Right kidney (tissue), 1 donor: ENCODE measurements at regions not wholly inside any gene's neighbourhood (a gene's known extent, or its start where the extent isn't known, plus 50 kb on each side); places are given as distances from the start of the nearest gene placed in this dataset.
"Not testable (repeated sequence)": the region's sequence is repeated elsewhere in the genome, so short reads cannot be mapped to it uniquely, and the experiment has no call there.

Experiments used
- DNase-seq: peaks from one replicate; pipeline ENCODE4 v3.0.0-alpha.2; 2016

- DNase-seq: no peak
Measured at GRCh38 chr14:40113671-40114070, 681.4 kb upstream of the FBXO33 start.

DNA sequence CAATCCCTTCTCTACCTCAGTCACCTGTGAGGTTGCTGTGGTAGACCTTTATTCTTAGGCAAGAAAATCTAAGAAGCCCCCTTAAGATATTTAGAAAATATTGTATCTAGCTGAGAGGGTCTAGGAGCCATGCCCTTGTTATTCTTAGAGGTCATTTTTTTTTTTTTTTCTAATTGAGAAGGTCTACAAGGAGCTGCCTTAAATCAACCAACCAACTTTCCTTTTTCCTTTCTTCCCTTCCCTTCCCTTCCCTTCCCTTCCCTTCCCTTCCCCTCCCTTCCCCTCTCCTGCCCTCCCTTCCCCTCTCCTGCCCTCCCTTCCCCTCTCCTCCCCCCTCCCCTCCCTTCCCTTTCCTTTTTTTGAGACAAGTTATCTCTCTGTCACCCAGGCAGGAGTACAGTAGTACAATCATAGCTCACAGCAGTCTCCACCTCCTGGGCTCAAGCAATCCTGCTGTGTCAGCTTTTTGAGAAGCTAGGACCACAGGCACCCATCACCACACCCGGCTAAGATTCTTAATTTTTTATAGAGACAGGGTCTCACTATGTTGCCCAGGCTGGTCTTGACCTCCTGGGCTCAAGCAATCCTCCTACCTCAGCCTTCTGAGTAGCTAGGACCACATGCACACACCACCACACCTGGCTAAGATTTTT lies 668.4 kb upstream of the FBXO33 start:
- no peak for DNase-seq

DNA sequence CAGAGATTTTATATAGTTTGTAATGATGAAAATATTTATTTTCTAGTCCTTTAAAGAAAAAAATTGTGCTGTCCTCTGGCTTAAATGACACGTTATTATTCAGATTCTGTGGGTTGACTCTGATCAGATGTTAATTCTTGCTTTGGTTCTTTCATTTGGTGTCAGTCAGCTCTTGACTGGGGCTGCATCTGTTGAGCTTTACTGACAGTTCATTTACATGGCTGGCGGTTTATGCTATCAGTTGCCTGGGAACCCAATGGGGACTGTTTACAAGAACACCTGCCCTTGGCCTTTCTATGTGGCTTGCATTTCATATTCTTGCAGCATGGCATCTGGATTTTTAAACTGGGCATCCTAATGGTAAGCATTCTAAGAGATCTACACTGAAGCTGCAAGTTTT lies 667.1 kb upstream of the FBXO33 start:
- DNase-seq: no peak

- DNase-seq: no peak
Measured at GRCh38 chr14:40098468-40098867, 666.2 kb upstream of the FBXO33 start.

GRCh38 chr14:40096968-40097367 lies 664.7 kb upstream of the FBXO33 start:
- no peak for DNase-seq

GRCh38 chr14:40093800-40094199 lies 661.6 kb upstream of the FBXO33 start:
- DNase-seq: no peak

DNA sequence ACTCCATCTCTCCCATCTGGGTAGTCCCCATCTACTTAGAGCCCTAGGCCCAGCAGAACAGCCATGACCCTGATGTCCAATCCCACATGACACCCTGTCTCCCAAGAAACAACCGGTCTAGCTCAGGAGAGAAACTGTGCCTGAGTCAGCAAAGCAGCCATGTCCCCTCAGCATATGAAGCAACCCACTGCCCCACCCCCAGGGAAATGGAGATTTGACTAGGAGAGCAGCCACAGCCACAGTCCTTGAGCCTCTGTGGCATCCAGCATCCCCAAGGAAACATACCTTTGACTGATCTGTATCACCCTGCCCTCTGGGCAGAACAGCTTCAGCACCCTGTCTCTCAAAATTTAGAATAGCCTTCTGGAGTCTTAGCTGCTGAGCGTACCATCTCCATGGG lies 641.9 kb upstream of the FBXO33 start:
- no peak for DNase-seq

DNA sequence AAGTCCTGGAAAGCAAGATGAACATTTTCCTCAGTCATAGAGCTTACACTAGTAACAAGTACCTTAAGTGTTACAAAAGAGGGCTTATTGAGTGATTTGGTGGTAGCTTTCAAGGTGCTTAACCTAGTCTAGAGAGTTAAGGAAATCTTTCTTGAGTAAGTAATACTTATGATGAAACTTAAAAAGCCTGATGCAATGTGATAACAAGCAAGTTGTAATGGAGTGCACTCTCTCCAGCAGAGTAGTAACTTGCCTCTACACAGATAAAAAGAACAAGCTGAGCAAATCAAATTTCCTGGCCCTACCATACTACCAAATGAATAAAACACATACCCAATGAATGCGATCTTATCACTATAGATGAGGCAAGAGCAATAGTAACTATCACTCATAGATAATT lies 639.9 kb upstream of the FBXO33 start:
- DNase-seq: no peak

GRCh38 chr14:40058901-40059897 lies 627.0 kb upstream of the FBXO33 start:
- DNase-seq: peak; percentile 8

DNA sequence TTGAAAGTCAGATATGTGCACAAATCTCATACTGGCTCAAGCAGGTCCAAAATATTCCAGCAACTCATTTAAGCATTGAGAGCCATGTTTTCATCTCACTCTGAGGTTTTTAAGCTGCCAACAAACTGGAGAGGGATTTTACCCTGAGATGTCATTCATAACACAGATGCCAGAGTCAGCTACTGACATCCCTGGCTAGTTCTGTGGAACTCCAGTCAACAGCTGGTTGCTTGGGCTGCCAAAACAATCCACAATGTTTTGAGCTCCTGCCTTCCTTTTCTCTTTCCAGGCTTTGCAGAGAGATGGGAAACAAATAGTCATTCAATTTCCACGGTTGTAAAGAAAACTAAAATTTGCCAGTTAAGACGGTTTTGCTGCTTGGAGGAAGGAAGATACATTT lies 621.2 kb upstream of the FBXO33 start:
- DNase-seq: no peak

DNA sequence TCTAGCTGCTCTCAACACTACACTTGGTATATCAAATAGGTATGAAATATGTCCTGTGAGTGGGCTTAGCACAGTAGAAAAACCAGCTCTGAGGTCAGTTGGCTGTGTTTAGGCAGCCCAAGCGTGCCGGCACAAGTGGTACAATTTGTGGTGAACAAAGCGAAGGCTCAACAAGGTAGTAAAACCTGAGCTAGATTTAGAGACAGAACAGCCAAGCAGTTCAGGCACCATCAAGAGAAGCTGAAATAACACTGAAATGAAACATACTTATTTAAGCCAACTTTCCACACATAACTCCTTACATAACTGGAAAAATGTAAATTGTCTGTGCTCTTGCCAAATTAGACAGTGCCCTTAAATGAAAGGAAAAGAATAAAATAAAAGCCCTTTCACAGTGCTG lies 596.8 kb upstream of the FBXO33 start:
- no peak for DNase-seq

DNA sequence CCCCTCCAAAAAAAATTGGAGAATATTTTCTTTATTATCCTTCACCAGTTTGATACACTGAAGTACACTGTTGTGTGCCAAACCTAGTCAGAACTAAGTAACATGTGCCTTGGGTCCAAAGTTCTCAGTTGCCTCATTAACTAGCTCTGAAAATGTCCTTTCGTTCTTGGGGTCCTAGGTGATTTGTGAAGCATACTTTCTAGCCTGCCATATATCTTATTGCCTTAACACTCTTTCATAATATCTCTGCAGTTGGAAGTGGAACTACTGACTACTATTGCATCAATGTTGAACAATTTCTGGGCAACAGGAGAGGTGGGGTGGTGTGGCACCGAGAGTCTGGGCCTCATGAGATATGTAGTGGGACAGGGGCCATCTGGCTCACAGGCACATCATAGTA lies 592.9 kb upstream of the FBXO33 start:
- no peak for DNase-seq

- DNase-seq: no peak
Measured at GRCh38 chr14:40010961-40011360, 578.7 kb upstream of the FBXO33 start.

DNA sequence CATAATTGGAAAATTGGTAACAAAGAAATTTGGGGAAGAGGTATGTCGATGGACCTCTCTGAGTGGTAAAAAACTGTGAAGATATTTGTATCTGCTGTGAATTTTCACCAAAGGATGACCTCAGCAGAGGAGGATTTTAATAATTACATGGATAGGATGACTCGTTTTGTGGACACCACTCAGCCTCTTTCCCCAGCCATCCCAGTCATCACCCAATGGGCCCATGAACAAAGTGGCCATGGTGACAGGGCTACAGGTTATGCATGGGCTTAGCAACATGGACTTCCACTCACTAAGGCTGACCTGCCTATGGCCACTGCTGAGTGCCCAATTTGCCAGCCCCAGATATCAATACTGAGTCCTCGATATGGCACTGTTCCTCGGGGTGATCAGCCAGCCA lies 577.5 kb upstream of the FBXO33 start:
- DNase-seq: no peak

GRCh38 chr14:40008345-40008744 lies 576.1 kb upstream of the FBXO33 start:
- DNase-seq: not testable (repeated sequence)

- no peak for DNase-seq
Measured at GRCh38 chr14:40004871-40005500, 572.8 kb upstream of the FBXO33 start.

DNA sequence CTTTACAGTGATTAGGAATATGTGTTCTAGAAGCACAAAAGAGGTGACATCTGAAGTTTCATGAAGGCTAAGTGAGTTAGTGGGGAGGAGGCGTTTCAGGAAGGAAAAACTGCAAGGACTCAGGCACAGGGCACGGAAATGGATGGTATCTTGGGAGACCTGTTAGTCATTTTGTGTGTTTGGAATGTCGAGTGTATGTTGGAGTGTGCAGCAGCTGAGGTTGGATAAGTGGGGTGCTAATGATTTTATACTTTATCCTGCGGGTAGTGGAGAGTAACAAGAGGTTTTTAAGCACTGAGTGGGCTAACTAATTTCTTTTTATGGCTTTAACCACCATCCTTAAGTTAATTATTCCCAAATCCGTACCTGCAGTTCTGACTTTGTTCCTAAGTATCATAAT lies 571.5 kb upstream of the FBXO33 start:
- DNase-seq: no peak

GRCh38 chr14:39998854-39999253 lies 566.6 kb upstream of the FBXO33 start:
- DNase-seq: no peak

GRCh38 chr14:39998114-39998513 lies 565.9 kb upstream of the FBXO33 start:
- no peak for DNase-seq

- no peak for DNase-seq
Measured at GRCh38 chr14:39991041-39991440, 558.8 kb upstream of the FBXO33 start.

DNA sequence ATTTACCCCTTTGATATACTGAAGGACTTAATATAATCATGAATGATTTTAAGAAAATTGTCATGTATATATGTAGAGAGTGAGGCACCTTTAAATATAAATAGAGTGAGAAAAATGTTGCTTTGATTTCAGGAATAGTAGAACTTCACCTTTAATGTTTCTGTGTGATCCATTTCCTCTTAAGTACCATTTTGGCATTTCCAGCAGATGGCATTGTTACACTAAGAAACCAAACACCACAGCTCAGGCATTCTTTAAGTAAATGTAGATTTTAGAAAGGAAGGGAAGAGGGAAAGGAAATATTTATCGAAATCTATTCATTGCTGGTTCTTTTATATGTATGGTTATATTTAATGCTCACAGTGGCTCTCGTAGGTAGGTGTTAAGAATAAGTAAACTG lies 556.7 kb upstream of the FBXO33 start:
- no peak for DNase-seq

DNA sequence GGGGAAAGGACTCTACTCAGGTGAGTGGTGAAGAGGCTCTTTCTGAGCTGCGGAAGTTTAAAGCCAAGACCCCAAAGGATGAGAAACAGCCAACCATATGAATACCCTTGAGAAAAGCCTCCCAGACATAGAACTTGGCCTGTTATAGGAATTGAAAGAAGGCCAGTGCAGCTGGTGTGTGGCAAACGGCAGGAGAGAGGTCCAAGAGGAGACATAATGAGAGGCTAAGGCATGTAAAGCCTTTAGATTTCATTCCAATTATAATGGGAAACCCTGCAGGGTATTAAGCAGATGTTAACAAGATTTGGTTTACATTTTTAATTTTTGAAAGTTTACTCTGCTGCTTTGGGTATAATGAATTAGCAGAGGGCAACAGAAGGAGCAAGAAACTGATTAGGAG lies 552.1 kb upstream of the FBXO33 start:
- no peak for DNase-seq

DNA sequence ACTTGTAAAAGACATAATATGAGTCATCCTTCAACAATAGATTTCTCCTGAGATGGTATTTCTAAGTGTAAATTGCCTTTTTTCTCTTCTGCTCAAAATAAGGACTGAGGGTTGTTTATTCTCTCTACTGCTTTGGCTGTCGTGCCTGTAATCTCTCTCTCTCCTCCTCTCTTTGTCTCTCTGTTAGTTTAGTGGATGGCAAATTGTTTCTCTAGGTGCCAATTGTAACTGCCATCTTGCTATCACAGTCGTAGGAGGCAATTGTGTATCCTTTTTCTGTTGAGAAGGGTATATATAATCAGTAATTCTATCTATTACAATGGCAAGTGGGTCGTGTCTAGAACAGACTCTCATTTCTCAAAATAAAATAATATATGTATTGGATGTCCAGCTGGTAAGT lies 545.0 kb upstream of the FBXO33 start:
- no peak for DNase-seq
